ENCODE measurements at regions not wholly inside any gene's neighbourhood (a gene's known extent, or its start where the extent isn't known, plus 50 kb on each side); places are given as distances from the start of the nearest gene placed in this dataset.

DNA sequence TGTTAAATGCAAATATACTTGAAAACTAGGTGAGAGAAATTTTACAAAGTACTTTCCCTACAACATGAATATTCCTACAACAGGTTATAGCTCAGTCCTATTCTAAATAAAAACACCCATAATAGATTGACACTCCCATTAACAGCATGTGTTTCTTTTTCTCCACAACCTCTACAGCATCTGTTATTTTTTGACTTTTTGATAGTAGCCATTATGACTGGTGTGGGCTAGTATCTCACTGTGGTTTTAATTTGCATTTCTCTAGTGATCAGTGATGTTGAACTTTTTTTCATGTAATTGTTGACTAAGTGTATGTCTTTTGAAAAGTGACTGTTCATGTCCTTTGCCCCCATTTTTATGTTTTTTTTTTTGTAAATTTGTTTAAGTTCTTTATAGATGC, 1506.1 kb upstream of the CDH9 start:
- TF ChIP-seq, protein P1, sequence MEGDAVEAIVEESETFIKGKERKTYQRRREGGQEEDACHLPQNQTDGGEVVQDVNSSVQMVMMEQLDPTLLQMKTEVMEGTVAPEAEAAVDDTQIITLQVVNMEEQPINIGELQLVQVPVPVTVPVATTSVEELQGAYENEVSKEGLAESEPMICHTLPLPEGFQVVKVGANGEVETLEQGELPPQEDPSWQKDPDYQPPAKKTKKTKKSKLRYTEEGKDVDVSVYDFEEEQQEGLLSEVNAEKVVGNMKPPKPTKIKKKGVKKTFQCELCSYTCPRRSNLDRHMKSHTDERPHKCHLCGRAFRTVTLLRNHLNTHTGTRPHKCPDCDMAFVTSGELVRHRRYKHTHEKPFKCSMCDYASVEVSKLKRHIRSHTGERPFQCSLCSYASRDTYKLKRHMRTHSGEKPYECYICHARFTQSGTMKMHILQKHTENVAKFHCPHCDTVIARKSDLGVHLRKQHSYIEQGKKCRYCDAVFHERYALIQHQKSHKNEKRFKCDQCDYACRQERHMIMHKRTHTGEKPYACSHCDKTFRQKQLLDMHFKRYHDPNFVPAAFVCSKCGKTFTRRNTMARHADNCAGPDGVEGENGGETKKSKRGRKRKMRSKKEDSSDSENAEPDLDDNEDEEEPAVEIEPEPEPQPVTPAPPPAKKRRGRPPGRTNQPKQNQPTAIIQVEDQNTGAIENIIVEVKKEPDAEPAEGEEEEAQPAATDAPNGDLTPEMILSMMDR (IDR thresholded peaks at IDR 0.05; ENCODE audit: insufficient read depth, low read length) = no peak
- no peak for TF ChIP-seq REST (IDR thresholded peaks at IDR 0.05; ENCODE audit: insufficient replicate concordance, low read depth)
- TF ChIP-seq POLR2AphosphoS5 (IDR thresholded peaks at IDR 0.05; ENCODE audit: low read depth) = no peak
- no peak for TF ChIP-seq GABPA (IDR thresholded peaks at IDR 0.05; ENCODE audit: low read depth)

Measured in HL-60 (cell line).